Pancreas (tissue), 10 donors: ENCODE measurements at regions not wholly inside any gene's neighbourhood (a gene's known extent, or its start where the extent isn't known, plus 50 kb on each side); places are given as distances from the start of the nearest gene placed in this dataset.

Source experiments
- ATAC-seq, 4 donors: fragments of 200-7000 bp; cut with Tn5 transposase; one replicate each; pipeline versions ENCODE4 v1.8.0 to v1.9.1; 2020; ENCODE audit warnings: mild to moderate bottlenecking in 4 of 4, moderate library complexity in 4 of 4
- DNase-seq, 6 donors: peaks; one replicate each; pipeline ENCODE4 v3.0.0-alpha.2; 2020
- FAIRE-seq: peaks from 2 replicates; lab custom pipeline; 2012; peaks lifted over from hg19 to GRCh38; lab: Jason Lieb, UNC
- H3K27ac ChIP-seq, 4 donors: fragments of 200-600 bp; sonication (generic); 1 replicate in 3 of 4; 2 replicates in 1 of 4; pipeline versions ENCODE4 v1.5.0 to v1.8.0; 2020
- H3K27me3 ChIP-seq, 4 donors: fragments of 200-600 bp; one replicate each; pipeline ENCODE4 v1.8.0; 2021
- H3K36me3 ChIP-seq, 3 donors: fragments of 200-600 bp; sonication (generic) in 1 of 3; one replicate each; pipeline versions ENCODE4 v1.5.0 to v1.8.0; 2020 to 2021
- H3K4me1 ChIP-seq, 3 donors: fragments of 200-600 bp; one replicate each; pipeline ENCODE4 v1.8.0; 2021
- H3K4me3 ChIP-seq, 4 donors: fragments of 200-600 bp; sonication (generic) in 2 of 4; one replicate each; pipeline versions ENCODE4 v1.5.0 to v1.8.0; 2020 to 2021
- H3K9me3 ChIP-seq, 4 donors: fragments of 200-600 bp; one replicate each; pipeline ENCODE4 v1.8.0; 2021
- CTCF ChIP-seq, 4 donors: fragments of 200-600 bp; sonication (generic) in 3 of 4; IDR thresholded peaks; one replicate each; pipeline versions ENCODE4 v1.5.0 to v1.8.0; 2021; ENCODE audit warnings: antibody characterized with exemption in 4 of 4
- WGBS, 2 donors: extraction: QIAGEN DNeasy Blood & Tissue Kit; methylation state at CpG; one replicate each; pipeline ENCODE4 v1.1.7; 2013; 5-methylcytosine and 5-hydroxymethylcytosine counted together
- intact Hi-C, 3 donors: fragments of 100-400 bp; cut with DNase I; formaldehyde crosslinking; loops; one replicate each; pipeline versions ENCODE4 v1.11.1 to v1.14.2; 2022
- donor health status: healthy with polysubstance abuse.
- donor health status: DM: no; HTN: no; CAD: no; lungs with moderate emphysema.
- donor health status: DM: no; HTN: no; CAD: no.
- donor health status: control.
- donor health status: control.
- donor health status: Bipolar disorder and iron deficiency.
- donor health status: DM: yes; HTN: yes; CAD: no.
- donor health status: DM: no; HTN: no; CAD: no.
- donor health status: DM: no; HTN: no; CAD: no.
- donor health status: DM: yes; HTN: yes; CAD: no.

- H3K27me3 ChIP-seq = no peaks in the 10 kb centered on the region
- TF ChIP-seq CTCF (IDR thresholded peaks at IDR 0.05) = no peak
- WGBS, 2 donors = 66 to 80% methylated on average over 3 of the region's 3 CpGs
- intact Hi-C loops = no loop called here
- FAIRE-seq (no peak), ATAC-seq (no peak), DNase-seq (no peak)
- H3K4me1 ChIP-seq = no peaks in the 10 kb centered on the region
- H3K4me3 ChIP-seq = no peak overlapping the region
- H3K27ac ChIP-seq = no peak overlapping the region
- no peaks in the 10 kb centered on the region for H3K9me3 ChIP-seq
- no peaks in the 10 kb centered on the region for H3K36me3 ChIP-seq
These were observed 511.3 kb downstream of the MIAT start for GRCh38 chr22:27168681-27169080.

- DNase-seq (peak in 2 of 6 donors; percentile 13 to 28), FAIRE-seq (no peak), ATAC-seq (peak; percentile 53 to 72 (median 59))
- H3K36me3 ChIP-seq = no peaks in the 10 kb centered on the region
- H3K9me3 ChIP-seq = no peaks in the 10 kb centered on the region
- H3K4me1 ChIP-seq = peaks cover 0 to 4% (median 0%) of the 10 kb centered on the region in 3 donors
- no peaks in the 10 kb centered on the region for H3K27me3 ChIP-seq
- TF ChIP-seq CTCF (IDR thresholded peaks at IDR 0.05) = no peak
- intact Hi-C loops = no loop called here
- H3K4me3 ChIP-seq = no peak overlapping the region
- H3K27ac ChIP-seq = no peak overlapping the region
- 69 to 70% methylated on average over 4 of the region's 4 CpGs for WGBS, 2 donors
These were observed 513.1 kb downstream of the MIAT start for GRCh38 chr22:27170491-27170890.

- FAIRE-seq (no peak), ATAC-seq (no peak), DNase-seq (no peak)
- H3K4me3 ChIP-seq = no peak overlapping the region
- 90 to 91% methylated on average over 2 of the region's 2 CpGs for WGBS, 2 donors
- H3K4me1 ChIP-seq = peaks cover 0 to 7% (median 0%) of the 10 kb centered on the region in 3 donors
- no peaks in the 10 kb centered on the region for H3K27me3 ChIP-seq
- no peak for TF ChIP-seq CTCF (IDR thresholded peaks at IDR 0.05)
- intact Hi-C loops = no loop called here
- no peaks in the 10 kb centered on the region for H3K9me3 ChIP-seq
- no peaks in the 10 kb centered on the region for H3K36me3 ChIP-seq
- H3K27ac ChIP-seq = no peak overlapping the region
These were observed 513.8 kb downstream of the MIAT start for GRCh38 chr22:27171212-27171611.

- H3K4me1 ChIP-seq = peaks cover 0 to 7% (median 0%) of the 10 kb centered on the region in 3 donors
- ATAC-seq (no peak), DNase-seq (no peak), FAIRE-seq (no peak)
- H3K9me3 ChIP-seq = no peaks in the 10 kb centered on the region
- 68 to 79% methylated on average over 5 of the region's 5 CpGs for WGBS, 2 donors
- H3K27me3 ChIP-seq = no peaks in the 10 kb centered on the region
- intact Hi-C loops = no loop called here
- H3K27ac ChIP-seq = no peak overlapping the region
- H3K4me3 ChIP-seq = no peak overlapping the region
- no peak for TF ChIP-seq CTCF (IDR thresholded peaks at IDR 0.05)
- H3K36me3 ChIP-seq = no peaks in the 10 kb centered on the region
These were observed 516.1 kb downstream of the MIAT start for GRCh38 chr22:27173530-27173929.

- FAIRE-seq (no peak), DNase-seq (peak in 2 of 6 donors; percentile 16 to 23), ATAC-seq (peak; percentile 53 to 76 (median 60))
- no peaks in the 10 kb centered on the region for H3K36me3 ChIP-seq
- intact Hi-C loops = no loop called here
- peaks cover 0 to 7% (median 0%) of the 10 kb centered on the region in 3 donors for H3K4me1 ChIP-seq
- no peaks in the 10 kb centered on the region for H3K9me3 ChIP-seq
- no peak overlapping the region for H3K27ac ChIP-seq
- no peak overlapping the region for H3K4me3 ChIP-seq
- H3K27me3 ChIP-seq = no peaks in the 10 kb centered on the region
- no peak for TF ChIP-seq CTCF (IDR thresholded peaks at IDR 0.05)
- 37 to 48% methylated on average over 17 of the region's 17 CpGs for WGBS, 2 donors
These were observed 517.8 kb downstream of the MIAT start for GRCh38 chr22:27175021-27175838.
